Vagina (tissue), 2 donors: ENCODE measurements at regions not wholly inside any gene's neighbourhood (a gene's known extent, or its start where the extent isn't known, plus 50 kb on each side); places are given as distances from the start of the nearest gene placed in this dataset.
A peak's percentile ranks its signal among the peaks of the same experiment; 100 is the strongest.

Source experiments
- DNase-seq, 2 donors: peaks; one replicate each; pipeline ENCODE4 v3.0.0-alpha.2; 2017; ENCODE audit errors: extremely low spot score in 2 of 2
- H3K27ac ChIP-seq: fragments of 200-600 bp; sonication (generic); one replicate; pipeline ENCODE4 v1.5.1; 2019
- H3K27me3 ChIP-seq: fragments of 200-600 bp; sonication (generic); one replicate; pipeline ENCODE4 v1.5.1; 2019
- H3K36me3 ChIP-seq, 2 donors: fragments of 200-600 bp; sonication (generic); one replicate each; pipeline ENCODE4 v1.5.1; 2017 to 2019
- H3K4me1 ChIP-seq: fragments of 200-600 bp; sonication (generic); one replicate; pipeline ENCODE4 v1.5.1; 2019
- H3K4me3 ChIP-seq, 2 donors: fragments of 200-600 bp; sonication (generic); 1 replicate in 1 of 2; 2 replicates in 1 of 2; pipeline ENCODE4 v1.5.1; 2016 to 2019
- H3K9me3 ChIP-seq: fragments of 200-600 bp; sonication (generic); one replicate; pipeline ENCODE4 v1.5.1; 2019
- POLR2A ChIP-seq, 2 donors: fragments of 450-650 bp; IDR thresholded peaks; one replicate each; pipeline ENCODE4 v1.6.1; 2017; ENCODE audit warnings: antibody characterized with exemption in 2 of 2, mild to moderate bottlenecking in 2 of 2, moderate library complexity in 2 of 2
- POLR2AphosphoS5 ChIP-seq, 2 donors: sonication (generic); formaldehyde crosslinking; IDR thresholded peaks; one replicate each; pipeline ENCODE4 v1.9.0; 2017; ENCODE audit warnings: antibody characterized with exemption in 2 of 2, mild to moderate bottlenecking in 2 of 2, low read depth in 1 of 2; ENCODE audit not compliant: insufficient read depth in 1 of 2
- intact Hi-C: fragments of 100-400 bp; cut with DNase I; formaldehyde crosslinking; loops from one replicate; pipeline ENCODE4 v1.15.1; 2023
- TF ChIP-seq, protein P1 (sequence below), 3 experiments: fragments of 450-650 bp in 2 of 3; fragments of 200-600 bp in 1 of 3; sonication (generic) in 1 of 3; IDR thresholded peaks; one replicate each; pipeline ENCODE4 v1.5.1; 2017 to 2019; ENCODE audit warnings: antibody characterized with exemption in 3 of 3, mild to moderate bottlenecking in 2 of 3, moderate library complexity in 2 of 3

DNA sequence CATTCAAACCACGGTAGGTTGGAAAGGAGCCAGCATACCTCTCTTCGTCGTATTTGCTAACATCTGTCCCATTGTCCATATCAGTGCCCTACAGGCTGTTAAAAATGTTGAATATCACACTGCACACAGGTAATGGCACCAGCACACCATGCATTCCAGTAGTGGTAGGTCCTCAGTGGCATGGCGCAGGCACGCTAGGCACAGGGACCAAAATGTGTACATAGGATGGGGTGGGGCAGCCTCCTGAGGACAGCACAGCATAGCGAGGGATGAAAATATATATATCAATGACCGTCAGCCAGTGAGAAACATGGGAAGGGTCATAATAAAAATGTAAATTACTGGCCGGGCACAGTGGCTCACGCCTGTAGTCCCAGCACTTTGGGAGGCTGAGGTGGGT lies 99.9 kb upstream of the CTBP2 start:
- Histone ChIP-seq H3K36me3 (no peaks in the 10 kb centered on the region), H3K9me3 (no peaks in the 10 kb centered on the region), H3K4me1 (no peaks in the 10 kb centered on the region), H3K4me3 (no peak overlapping the region), H3K27ac (no peak overlapping the region), H3K27me3 (no peaks in the 10 kb centered on the region)
- TF ChIP-seq, protein P1, sequence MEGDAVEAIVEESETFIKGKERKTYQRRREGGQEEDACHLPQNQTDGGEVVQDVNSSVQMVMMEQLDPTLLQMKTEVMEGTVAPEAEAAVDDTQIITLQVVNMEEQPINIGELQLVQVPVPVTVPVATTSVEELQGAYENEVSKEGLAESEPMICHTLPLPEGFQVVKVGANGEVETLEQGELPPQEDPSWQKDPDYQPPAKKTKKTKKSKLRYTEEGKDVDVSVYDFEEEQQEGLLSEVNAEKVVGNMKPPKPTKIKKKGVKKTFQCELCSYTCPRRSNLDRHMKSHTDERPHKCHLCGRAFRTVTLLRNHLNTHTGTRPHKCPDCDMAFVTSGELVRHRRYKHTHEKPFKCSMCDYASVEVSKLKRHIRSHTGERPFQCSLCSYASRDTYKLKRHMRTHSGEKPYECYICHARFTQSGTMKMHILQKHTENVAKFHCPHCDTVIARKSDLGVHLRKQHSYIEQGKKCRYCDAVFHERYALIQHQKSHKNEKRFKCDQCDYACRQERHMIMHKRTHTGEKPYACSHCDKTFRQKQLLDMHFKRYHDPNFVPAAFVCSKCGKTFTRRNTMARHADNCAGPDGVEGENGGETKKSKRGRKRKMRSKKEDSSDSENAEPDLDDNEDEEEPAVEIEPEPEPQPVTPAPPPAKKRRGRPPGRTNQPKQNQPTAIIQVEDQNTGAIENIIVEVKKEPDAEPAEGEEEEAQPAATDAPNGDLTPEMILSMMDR (IDR thresholded peaks at IDR 0.05) = no peak
- no peak for TF ChIP-seq POLR2AphosphoS5 (IDR thresholded peaks at IDR 0.05; ENCODE audit: insufficient read depth in 1 of 2, low read depth in 1 of 2)
- TF ChIP-seq POLR2A (IDR thresholded peaks at IDR 0.05) = no peak
- peak in 1 of 2 donors; percentile 52 for DNase-seq
- intact Hi-C loops = no loop called here

DNA sequence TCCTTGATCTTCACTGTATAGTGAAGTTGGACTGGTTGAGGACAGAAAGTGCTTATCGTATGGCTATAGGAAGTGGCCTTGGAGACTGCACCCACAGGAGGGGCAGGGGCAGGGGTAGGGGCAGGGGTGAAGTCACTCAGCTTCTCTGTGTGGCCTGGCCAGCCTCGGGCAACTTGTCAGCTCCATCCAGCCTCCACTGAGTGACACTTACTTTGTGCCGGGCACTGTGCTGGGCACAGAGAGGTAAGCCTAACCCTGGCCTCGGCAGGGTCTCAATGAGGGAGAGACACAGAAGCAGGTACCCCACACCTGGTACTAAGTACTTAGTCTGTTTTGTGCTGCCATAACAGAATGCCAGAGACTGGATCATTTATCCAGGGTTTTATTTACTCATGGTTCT lies 99.3 kb upstream of the CTBP2 start:
- TF ChIP-seq POLR2A (IDR thresholded peaks at IDR 0.05) = no peak

GRCh38 chr10:125258676-125259075 lies 98.3 kb upstream of the CTBP2 start:
- Histone ChIP-seq H3K36me3 (no peaks in the 10 kb centered on the region), H3K4me1 (no peaks in the 10 kb centered on the region), H3K4me3 (no peak overlapping the region), H3K27ac (no peak overlapping the region), H3K27me3 (no peaks in the 10 kb centered on the region), H3K9me3 (no peaks in the 10 kb centered on the region)
- intact Hi-C loops = no loop called here
- DNase-seq = peak in 1 of 2 donors; percentile 54
- TF ChIP-seq POLR2A (IDR thresholded peaks at IDR 0.05) (no peak), POLR2AphosphoS5 (IDR thresholded peaks at IDR 0.05; ENCODE audit: insufficient read depth in 1 of 2, low read depth in 1 of 2) (no peak)
- TF ChIP-seq, protein P1 (IDR thresholded peaks at IDR 0.05) = no peak

More for the DNA sequence above, 99.3 kb upstream of the CTBP2 start:
- Histone ChIP-seq H3K27ac (no peak overlapping the region), H3K36me3 (no peaks in the 10 kb centered on the region), H3K27me3 (no peaks in the 10 kb centered on the region), H3K9me3 (no peaks in the 10 kb centered on the region), H3K4me3 (no peak overlapping the region), H3K4me1 (no peaks in the 10 kb centered on the region)
- DNase-seq = peak in 1 of 2 donors; percentile 65
- intact Hi-C loops = no loop called here

DNA sequence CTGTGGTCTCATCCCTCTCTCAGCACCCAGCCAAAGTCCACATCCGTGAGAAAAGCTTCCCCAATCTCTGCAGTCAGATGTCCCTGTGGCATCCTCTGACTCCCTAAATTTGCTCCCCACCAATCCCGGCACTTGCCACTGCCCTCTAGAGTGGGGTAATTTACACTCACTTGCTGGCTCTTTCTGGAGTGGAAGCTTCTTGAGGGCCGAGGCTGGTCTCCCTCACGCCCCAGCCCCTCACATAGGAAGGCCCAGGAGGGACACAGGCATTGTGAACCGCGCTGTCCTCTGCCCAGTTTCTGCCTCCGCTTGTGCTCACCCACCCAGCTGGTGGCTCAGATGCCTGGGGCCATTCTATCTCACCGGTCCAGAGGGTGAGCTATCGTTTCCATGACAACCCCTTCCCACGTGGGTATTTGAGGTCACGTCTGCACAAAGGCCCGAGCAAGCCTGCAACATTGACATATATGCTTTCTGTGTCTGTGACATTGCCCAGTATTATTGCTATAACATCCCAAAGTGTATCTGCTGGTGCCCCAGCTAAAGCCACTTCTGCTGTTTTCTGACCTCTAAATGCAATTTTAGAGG lies 97.3 kb upstream of the CTBP2 start:
- intact Hi-C loops = no loop called here
- no peak overlapping the region for H3K4me3 ChIP-seq
- H3K9me3 ChIP-seq = no peaks in the 10 kb centered on the region
- H3K4me1 ChIP-seq = no peaks in the 10 kb centered on the region
- DNase-seq = peak in 1 of 2 donors; percentile 54
- H3K36me3 ChIP-seq = no peaks in the 10 kb centered on the region
- no peak overlapping the region for H3K27ac ChIP-seq
- H3K27me3 ChIP-seq = no peaks in the 10 kb centered on the region
- no peak for TF ChIP-seq POLR2A (IDR thresholded peaks at IDR 0.05)
- TF ChIP-seq POLR2AphosphoS5 (IDR thresholded peaks at IDR 0.05; ENCODE audit: insufficient read depth in 1 of 2, low read depth in 1 of 2) = no peak
- TF ChIP-seq, protein P1 (IDR thresholded peaks at IDR 0.05) = no peak

- Histone ChIP-seq H3K9me3 (no peaks in the 10 kb centered on the region), H3K27me3 (no peaks in the 10 kb centered on the region), H3K4me1 (no peaks in the 10 kb centered on the region), H3K27ac (no peak overlapping the region), H3K36me3 (no peaks in the 10 kb centered on the region), H3K4me3 (no peak overlapping the region)
- TF ChIP-seq, protein P1 (IDR thresholded peaks at IDR 0.05) = no peak
- TF ChIP-seq POLR2AphosphoS5 (IDR thresholded peaks at IDR 0.05; ENCODE audit: insufficient read depth in 1 of 2, low read depth in 1 of 2) = no peak
- TF ChIP-seq POLR2A (IDR thresholded peaks at IDR 0.05) = no peak
- peak in 1 of 2 donors; percentile 49 for DNase-seq
- intact Hi-C loops = no loop called here
These were observed 95.7 kb upstream of the CTBP2 start for GRCh38 chr10:125256026-125256425.
